Keratinocyte (primary cell): ENCODE measurements at regions not wholly inside any gene's neighbourhood (a gene's known extent, or its start where the extent isn't known, plus 50 kb on each side); places are given as distances from the start of the nearest gene placed in this dataset.

Experiments used
- DNase-seq: peaks from one replicate; pipeline ENCODE4 v3.0.0-alpha.2; 2011; ENCODE audit warnings: low read depth, missing footprints, low spot score
- FAIRE-seq: peaks from 2 replicates; lab custom pipeline; 2011; peaks lifted over from hg19 to GRCh38; lab: Jason Lieb, UNC
- H2AFZ ChIP-seq: 2 replicates; pipeline ENCODE4 v1.6.0; 2012; ENCODE audit warnings: low read length, control low read depth, inconsistent platforms; ENCODE audit not compliant: control insufficient read depth
- H3K27ac ChIP-seq: 2 replicates; pipeline ENCODE4 v1.5.1; 2011; ENCODE audit warnings: low read length; ENCODE audit not compliant: control insufficient read depth, insufficient read depth
- H3K27me3 ChIP-seq: 3 replicates; pipeline ENCODE4 v1.6.0; 2011; ENCODE audit warnings: low read length; ENCODE audit not compliant: control insufficient read depth, insufficient read depth; ENCODE audit errors: extremely low read depth
- H3K36me3 ChIP-seq, 2 experiments: 2 replicates in 1 of 2; 3 replicates in 1 of 2; pipeline ENCODE4 v1.5.1; 2011; ENCODE audit warnings: low read length in 2 of 2, mild to moderate bottlenecking in 1 of 2; ENCODE audit not compliant: control insufficient read depth in 2 of 2, insufficient read depth in 2 of 2; ENCODE audit errors: extremely low read depth in 1 of 2
- H3K4me1 ChIP-seq: 3 replicates; pipeline ENCODE4 v1.5.1; 2011; ENCODE audit warnings: low read length; ENCODE audit not compliant: control insufficient read depth, insufficient read depth; ENCODE audit errors: extremely low read depth
- H3K4me2 ChIP-seq: 3 replicates; pipeline ENCODE4 v1.6.0; 2011; ENCODE audit warnings: low read depth, low read length; ENCODE audit not compliant: control insufficient read depth, insufficient read depth; ENCODE audit errors: extremely low read depth
- H3K4me3 ChIP-seq, 3 experiments: fragments of 200-600 bp in 1 of 3; sonication (generic) in 1 of 3; 2 replicates in 2 of 3; 3 replicates in 1 of 3; pipeline ENCODE4 v1.5.1; 2011 to 2016; ENCODE audit warnings: low read length in 3 of 3, mild to moderate bottlenecking in 3 of 3, control low read depth in 2 of 3, inconsistent platforms in 1 of 3, low read depth in 1 of 3, mixed read lengths in 1 of 3, mixed run types in 1 of 3, moderate library complexity in 1 of 3; ENCODE audit not compliant: control insufficient read depth in 2 of 3, insufficient read depth in 2 of 3; ENCODE audit errors: extremely low read depth in 1 of 3
- H3K79me2 ChIP-seq: 2 replicates; pipeline ENCODE4 v1.6.0; 2012; ENCODE audit warnings: low read length; ENCODE audit not compliant: control insufficient read depth, insufficient read depth
- H3K9ac ChIP-seq: 3 replicates; pipeline ENCODE4 v1.6.0; 2011; ENCODE audit warnings: low read length; ENCODE audit not compliant: control insufficient read depth, insufficient read depth; ENCODE audit errors: extremely low read depth
- H3K9me1 ChIP-seq: 3 replicates; pipeline ENCODE4 v1.6.0; 2011; ENCODE audit warnings: low read length; ENCODE audit not compliant: control insufficient read depth, insufficient read depth; ENCODE audit errors: extremely low read depth
- H3K9me3 ChIP-seq: 2 replicates; pipeline ENCODE4 v1.5.1; 2012; ENCODE audit warnings: low read depth, low read length; ENCODE audit not compliant: control insufficient read depth
- H4K20me1 ChIP-seq: 3 replicates; pipeline ENCODE4 v1.6.0; 2011; ENCODE audit warnings: low read length; ENCODE audit not compliant: control insufficient read depth, insufficient read depth; ENCODE audit errors: extremely low read depth
- CTCF ChIP-seq, 3 experiments: IDR thresholded peaks in 1 of 3; conservative IDR thresholded peaks in 1 of 3; optimal IDR thresholded peaks in 1 of 3; 2 replicates in 2 of 3; 3 replicates in 1 of 3; pipeline versions ENCODE3 to v1.5.1; 2011; ENCODE audit warnings: low read length in 3 of 3, mild to moderate bottlenecking in 3 of 3, moderate library complexity in 2 of 3, control low read depth in 1 of 3, inconsistent platforms in 1 of 3; ENCODE audit not compliant: insufficient read depth in 2 of 3; ENCODE audit errors: extremely low read depth in 1 of 3
- EZH2 ChIP-seq: IDR thresholded peaks from one replicate; pipeline ENCODE4 v1.6.1; 2012; ENCODE audit warnings: inconsistent platforms, mild to moderate bottlenecking, low read length, moderate library complexity
- dilution Hi-C: fragments of 300-500 bp; cut with MboI; formaldehyde crosslinking; loops from one replicate; pipeline ENCODE4 v1.7.0; 2020; ENCODE audit warnings: low sequenced_read_pairs; ENCODE audit not compliant: extremely low pct_ligation_motif_present

GRCh38 chr1:193471981-193472380 is 285.6 kb upstream of the B3GALT2 start:
- H3K4me2 ChIP-seq = no peak overlapping the region
- no peaks in the 10 kb centered on the region for H3K4me1 ChIP-seq
- TF ChIP-seq CTCF (optimal IDR thresholded peaks at IDR 0.05 in 1 of 3, IDR thresholded peaks at IDR 0.05 in 1 of 3, conservative IDR thresholded peaks at IDR 0.05 in 1 of 3; ENCODE audit: extremely low read depth in 1 of 3, insufficient read depth in 2 of 3, low read length in 3 of 3) (no peak), EZH2 (no peak)
- no peaks in the 10 kb centered on the region for H3K9me3 ChIP-seq
- H3K79me2 ChIP-seq = no peaks in the 10 kb centered on the region
- no peak overlapping the region for H3K9ac ChIP-seq
- no peak overlapping the region for H3K27ac ChIP-seq
- no peak overlapping the region for H3K4me3 ChIP-seq
- H2AFZ ChIP-seq = no peak overlapping the region
- dilution Hi-C loops = no loop called here
- H4K20me1 ChIP-seq = no peaks in the 10 kb centered on the region
- no peaks in the 10 kb centered on the region for H3K9me1 ChIP-seq
- DNase-seq = no peak
- H3K27me3 ChIP-seq = no peaks in the 10 kb centered on the region
- H3K36me3 ChIP-seq = no peaks in the 10 kb centered on the region
- no peak for FAIRE-seq

- DNase-seq (no peak), FAIRE-seq (no peak)
- no peak overlapping the region for H3K27ac ChIP-seq
- no peaks in the 10 kb centered on the region for H3K9me1 ChIP-seq
- no peaks in the 10 kb centered on the region for H3K79me2 ChIP-seq
- TF ChIP-seq EZH2 = no peak
- TF ChIP-seq CTCF (optimal IDR thresholded peaks at IDR 0.05 in 1 of 3, IDR thresholded peaks at IDR 0.05 in 1 of 3, conservative IDR thresholded peaks at IDR 0.05 in 1 of 3; ENCODE audit: extremely low read depth in 1 of 3, insufficient read depth in 2 of 3, low read length in 3 of 3) = no peak
- H3K9ac ChIP-seq = no peak overlapping the region
- no peaks in the 10 kb centered on the region for H3K27me3 ChIP-seq
- H3K36me3 ChIP-seq = no peaks in the 10 kb centered on the region
- no peak overlapping the region for H2AFZ ChIP-seq
- H4K20me1 ChIP-seq = no peaks in the 10 kb centered on the region
- no peak overlapping the region for H3K4me2 ChIP-seq
- H3K4me1 ChIP-seq = no peaks in the 10 kb centered on the region
- no peaks in the 10 kb centered on the region for H3K9me3 ChIP-seq
- no peak overlapping the region for H3K4me3 ChIP-seq
- dilution Hi-C loops = no loop called here
Observed at GRCh38 chr1:193463326-193463932, 277.0 kb upstream of the B3GALT2 start.
